PC-9 (cell line): ENCODE measurements at regions not wholly inside any gene's neighbourhood (a gene's known extent, or its start where the extent isn't known, plus 50 kb on each side); places are given as distances from the start of the nearest gene placed in this dataset.

Experiments used
- BruUV-seq: library from RNA; stranded (reverse); fragments of 400-500 nt; replicated peaks from 2 replicates; lab custom pipeline; 2021; lab: Mats Ljungman, UMichigan
- CTCF ChIA-PET: fragments of 300-600 bp; sonication (Branson Sonifier 250); formaldehyde crosslinking; loops from one replicate; lab custom pipeline; 2022; ENCODE audit warnings: antibody characterized with exemption; lab: Charles Lee
- POLR2A ChIA-PET: fragments of 300-600 bp; sonication (Branson Sonifier 250); formaldehyde crosslinking; loops from one replicate; lab custom pipeline; 2022; ENCODE audit warnings: antibody characterized with exemption; ENCODE audit not compliant: unreplicated experiment; lab: Charles Lee
- DNase-seq, 2 experiments: peaks; one replicate each; pipeline versions ENCODE4 v3.0.0 to v3.0.0-alpha.2; 2015 to 2022; ENCODE audit warnings: mixed read lengths in 1 of 2
- H2AFZ ChIP-seq: fragments of 200-600 bp; sonication (generic); 2 replicates; pipeline ENCODE4 v1.8.1; 2017; ENCODE audit warnings: antibody characterized with exemption
- H3F3A ChIP-seq: fragments of 200-600 bp; sonication (generic); 2 replicates; pipeline ENCODE4 v1.8.1; 2017; ENCODE audit warnings: antibody characterized with exemption, mild to moderate bottlenecking, low read depth; ENCODE audit not compliant: insufficient read depth
- H3K27ac ChIP-seq: fragments of 200-600 bp; sonication (generic); 2 replicates; pipeline ENCODE4 v1.6.1; 2016; ENCODE audit warnings: mixed run types
- H3K27me3 ChIP-seq: fragments of 200-600 bp; sonication (generic); 2 replicates; pipeline ENCODE4 v1.6.1; 2016; ENCODE audit warnings: low read depth, mixed run types; ENCODE audit not compliant: insufficient read depth
- H3K36me3 ChIP-seq: fragments of 200-600 bp; sonication (generic); 2 replicates; pipeline ENCODE4 v1.6.1; 2016; ENCODE audit warnings: low read depth, mixed run types
- H3K4me1 ChIP-seq: fragments of 200-600 bp; sonication (generic); replicated peaks from 2 replicates; pipeline ENCODE4 v1.6.1; 2016; ENCODE audit warnings: mixed run types; ENCODE audit not compliant: insufficient read depth
- H3K4me2 ChIP-seq: fragments of 200-600 bp; sonication (generic); 2 replicates; pipeline ENCODE4 v1.6.1; 2017; ENCODE audit warnings: mixed run types
- H3K4me3 ChIP-seq: fragments of 200-600 bp; sonication (generic); 2 replicates; pipeline ENCODE4 v1.6.1; 2016; ENCODE audit warnings: mixed run types
- H3K79me2 ChIP-seq: fragments of 200-600 bp; sonication (generic); 2 replicates; pipeline ENCODE4 v1.6.1; 2017; ENCODE audit warnings: low read depth, mixed run types
- H3K9me2 ChIP-seq: fragments of 200-600 bp; sonication (generic); 2 replicates; pipeline ENCODE4 v1.8.1; 2017; ENCODE audit warnings: mild to moderate bottlenecking; ENCODE audit not compliant: insufficient read depth
- H3K9me3 ChIP-seq: fragments of 200-600 bp; sonication (generic); 2 replicates; pipeline ENCODE4 v1.8.1; 2016; ENCODE audit warnings: low read depth; ENCODE audit not compliant: insufficient read depth
- H4K20me1 ChIP-seq: fragments of 200-600 bp; sonication (generic); 2 replicates; pipeline ENCODE4 v1.8.1; 2017; ENCODE audit not compliant: insufficient read depth
- CTCF ChIP-seq: fragments of 200-600 bp; sonication (generic); conservative IDR thresholded peaks from 2 replicates; pipeline ENCODE4 v1.6.1; 2017; ENCODE audit warnings: mixed run types, antibody characterized with exemption, mild to moderate bottlenecking, moderate library complexity
- EZH2 ChIP-seq: fragments of 200-600 bp; sonication (generic); IDR thresholded peaks from 2 replicates; pipeline ENCODE4 v1.8.0; 2017; ENCODE audit warnings: antibody characterized with exemption, low read depth
- intact Hi-C: fragments of 100-400 bp; cut with micrococcal nuclease; formaldehyde crosslinking; loops from one replicate; pipeline ENCODE4 v1.10.0; 2022; ENCODE audit not compliant: unreplicated experiment

- intact Hi-C loops, result no loop called here
- no peaks in the 10 kb centered on the region for H3K27me3 ChIP-seq
- TF ChIP-seq CTCF (no peak), EZH2 (no peak)
- H4K20me1 ChIP-seq, result no peaks in the 10 kb centered on the region
- no TSS peak for BruUV-seq
- ChIA-PET POLR2A (no interaction called here), CTCF (no interaction called here)
- H3K36me3 ChIP-seq, result no peaks in the 10 kb centered on the region
- H3K27ac ChIP-seq, result no peak overlapping the region
- H3K4me1 ChIP-seq, result peaks cover 6% of the 10 kb centered on the region; the same call in 1 of the 2 replicates
- DNase-seq, result no peak
- no peak overlapping the region for H2AFZ ChIP-seq
- no peaks in the 10 kb centered on the region for H3K9me2 ChIP-seq
- no peaks in the 10 kb centered on the region for H3K79me2 ChIP-seq
- H3F3A ChIP-seq, result no peaks in the 10 kb centered on the region
- H3K9me3 ChIP-seq, result peaks cover 6% of the 10 kb centered on the region; the same call in 1 of the 2 replicates
- H3K4me3 ChIP-seq, result no peak overlapping the region
- H3K4me2 ChIP-seq, result no peak overlapping the region
These were observed 625.0 kb upstream of the RGS18 start for GRCh38 chr1:191533254-191533653.

DNA sequence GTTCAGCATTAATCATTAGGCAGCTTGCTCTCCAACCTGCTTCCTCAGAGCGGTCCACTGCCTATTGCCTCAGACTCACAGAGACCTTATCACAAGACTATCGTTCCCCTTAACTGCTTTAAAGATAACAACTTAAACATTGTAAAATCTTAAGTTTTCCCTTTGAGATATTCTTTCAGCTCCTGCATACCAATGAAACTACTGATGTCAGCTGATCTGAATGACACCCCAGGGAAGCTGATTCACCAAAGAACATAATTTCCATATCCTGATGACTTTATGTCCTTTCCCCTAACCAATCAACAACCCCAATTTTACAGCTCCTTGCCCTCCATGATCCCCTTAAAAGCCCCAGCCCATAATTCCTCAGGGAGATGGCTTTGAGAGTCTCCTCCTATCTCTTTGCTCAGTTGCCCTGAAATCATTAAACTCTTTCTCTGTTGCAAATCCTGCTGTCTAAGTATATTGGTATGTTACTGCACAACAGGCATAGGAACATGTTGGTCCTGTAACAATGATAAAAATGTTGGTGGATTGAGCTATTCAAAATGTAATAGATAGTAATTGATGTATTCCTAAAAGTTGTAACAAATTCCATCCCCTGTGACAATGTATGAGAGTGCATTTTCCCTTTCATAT is 621.4 kb upstream of the RGS18 start:
- Histone ChIP-seq H3K36me3 (no peaks in the 10 kb centered on the region), H4K20me1 (no peaks in the 10 kb centered on the region), H2AFZ (no peak overlapping the region), H3K27ac (no peak overlapping the region), H3K4me2 (no peak overlapping the region), H3K4me1 (no peaks in the 10 kb centered on the region), H3K79me2 (no peaks in the 10 kb centered on the region), H3K9me2 (no peaks in the 10 kb centered on the region), H3K9me3 (peaks cover 6% of the 10 kb centered on the region; the same call in 1 of the 2 replicates), H3F3A (no peaks in the 10 kb centered on the region), H3K27me3 (no peaks in the 10 kb centered on the region), H3K4me3 (no peak overlapping the region)
- no peak for DNase-seq
- intact Hi-C loops, result no loop called here
- no TSS peak for BruUV-seq
- TF ChIP-seq CTCF (no peak), EZH2 (no peak)
- ChIA-PET CTCF (no interaction called here), POLR2A (no interaction called here)

DNA sequence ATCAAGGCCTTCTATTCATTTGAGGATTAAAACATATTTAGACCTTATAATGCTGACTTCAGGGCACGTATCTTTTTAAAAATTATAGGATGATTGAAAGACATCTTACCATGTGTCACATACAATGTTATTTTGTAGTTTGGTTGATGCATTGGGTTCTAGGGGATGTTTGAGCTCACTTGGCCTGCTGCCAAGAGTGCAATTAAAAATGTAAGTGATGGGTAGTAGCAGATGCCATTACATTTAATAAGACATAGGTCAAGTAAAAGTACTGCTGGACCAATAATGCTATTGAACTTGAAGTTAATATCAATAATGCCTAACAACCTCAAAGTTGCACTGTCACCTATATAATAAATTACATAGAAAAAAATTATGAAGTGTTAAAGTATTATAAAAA is 616.5 kb upstream of the RGS18 start:
- Histone ChIP-seq H3K4me3 (no peak overlapping the region), H3K4me1 (no peaks in the 10 kb centered on the region), H3F3A (no peaks in the 10 kb centered on the region), H3K9me2 (no peaks in the 10 kb centered on the region), H3K4me2 (no peak overlapping the region), H3K27ac (no peak overlapping the region), H3K79me2 (no peaks in the 10 kb centered on the region), H3K27me3 (no peaks in the 10 kb centered on the region), H4K20me1 (no peaks in the 10 kb centered on the region), H3K36me3 (no peaks in the 10 kb centered on the region), H2AFZ (no peak overlapping the region), H3K9me3 (peaks cover 5% of the 10 kb centered on the region; the same call in 1 of the 2 replicates)
- TF ChIP-seq CTCF, result no peak
- TF ChIP-seq EZH2, result no peak
- no TSS peak for BruUV-seq
- ChIA-PET POLR2A (no interaction called here), CTCF (no interaction called here)
- intact Hi-C loops, result no loop called here
- no peak for DNase-seq
